ENCODE measurements at regions not wholly inside any gene's neighbourhood (a gene's known extent, or its start where the extent isn't known, plus 50 kb on each side); places are given as distances from the start of the nearest gene placed in this dataset.

DNA sequence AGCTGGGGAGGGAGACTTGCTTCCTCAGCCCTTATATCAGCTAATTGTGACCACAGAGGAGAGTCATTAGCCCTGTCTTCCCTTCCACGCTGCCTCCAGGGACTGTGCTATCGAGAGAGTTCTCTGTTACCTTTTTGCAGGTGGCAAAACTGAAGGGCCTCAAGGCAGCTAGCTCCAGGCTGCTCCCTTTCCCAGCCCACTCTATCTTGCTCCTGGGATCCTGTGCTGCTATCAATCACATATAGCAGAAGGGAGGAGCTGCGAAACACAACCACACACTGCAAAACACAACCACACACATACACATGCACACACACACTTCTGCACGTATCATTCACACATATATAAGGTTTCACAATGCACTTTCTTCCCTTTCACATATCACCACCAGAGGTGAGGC, 205.3 kb upstream of the MTNR1B start (continued):
- TF ChIP-seq NANOG (IDR thresholded peaks at IDR 0.05; ENCODE audit: insufficient read depth, low read depth, low read length, poor library complexity, severe bottlenecking) = no peak
- no peak for TF ChIP-seq EP300 (IDR thresholded peaks at IDR 0.05; ENCODE audit: borderline replicate concordance in 1 of 2, low read depth in 2 of 2, low read length in 2 of 2)
- TF ChIP-seq HDAC6 (IDR thresholded peaks at IDR 0.05; ENCODE audit: low read depth, low read length) = no peak
